HG03432 (cell line): ENCODE measurements at regions not wholly inside any gene's neighbourhood (a gene's known extent, or its start where the extent isn't known, plus 50 kb on each side); places are given as distances from the start of the nearest gene placed in this dataset.

Experiments
- ATAC-seq: cut with Tn5 transposase; IDR thresholded peaks from one replicate; pipeline ENCODE4 v1.9.1; 2021; ENCODE audit warnings: mild to moderate bottlenecking, moderate library complexity; ENCODE audit not compliant: unreplicated experiment

- no peak for ATAC-seq
These were observed 423.5 kb downstream of the COL12A1 start for GRCh38 chr6:74782346-74782745.

DNA sequence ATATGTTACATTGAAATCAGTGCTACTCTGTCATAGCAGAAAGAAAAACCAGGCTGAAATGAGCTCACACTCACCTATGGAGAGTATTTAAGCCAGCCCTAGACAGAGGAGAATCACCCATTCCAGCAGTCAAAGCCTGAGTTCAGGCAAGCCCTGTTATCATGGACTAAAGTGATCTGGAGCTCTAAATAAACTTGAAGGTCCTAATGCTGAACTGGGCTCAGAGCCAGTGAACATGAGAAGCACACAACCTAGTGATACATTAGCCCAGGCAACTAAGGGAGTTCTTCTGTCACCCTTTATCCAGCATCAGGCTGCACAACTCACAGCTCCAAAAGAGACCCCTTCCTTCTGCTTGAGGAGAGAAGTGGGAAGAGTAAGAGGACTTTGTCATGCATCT, 425.0 kb downstream of the COL12A1 start:
- no peak for ATAC-seq

DNA sequence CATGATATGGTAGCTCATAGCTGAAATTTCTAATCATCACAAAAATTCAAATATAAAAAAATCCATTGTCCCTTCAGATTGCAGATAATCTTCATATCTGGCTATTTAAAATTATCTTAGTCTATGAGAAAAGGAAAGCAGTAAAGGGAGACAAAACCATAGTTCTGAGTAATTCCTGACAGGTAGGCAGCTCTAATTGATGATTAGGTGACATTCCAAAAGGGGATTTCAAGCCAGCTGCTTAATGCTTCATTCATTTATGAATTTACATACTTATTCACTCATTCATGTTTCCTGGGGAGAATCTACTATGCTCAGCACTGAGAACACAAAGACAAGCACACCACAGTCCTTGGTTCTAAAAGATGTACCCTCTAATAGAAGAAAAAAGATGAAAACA, 437.1 kb downstream of the COL12A1 start:
- ATAC-seq = no peak

GRCh38 chr6:74768120-74768519, 437.7 kb downstream of the COL12A1 start:
- ATAC-seq = no peak

DNA sequence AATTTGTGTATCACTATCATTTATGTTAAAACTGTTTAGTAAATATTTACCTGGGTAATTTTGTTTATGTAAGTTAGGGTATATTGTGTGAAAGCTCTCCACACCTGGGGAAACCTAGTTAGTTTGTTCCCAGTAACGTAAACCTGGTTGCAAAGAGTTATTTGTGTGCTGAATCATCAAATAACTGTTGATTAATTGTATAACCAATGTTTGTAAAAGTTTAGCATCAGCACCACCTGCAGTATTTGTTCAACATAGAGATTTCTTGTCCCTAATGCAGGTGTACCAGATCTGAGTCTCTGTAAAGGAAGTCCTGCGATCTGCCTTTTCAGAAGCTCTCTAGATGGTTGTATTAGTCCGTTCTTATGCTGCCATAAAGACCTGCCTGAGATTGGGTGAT, 440.4 kb downstream of the COL12A1 start:
- ATAC-seq = no peak

DNA sequence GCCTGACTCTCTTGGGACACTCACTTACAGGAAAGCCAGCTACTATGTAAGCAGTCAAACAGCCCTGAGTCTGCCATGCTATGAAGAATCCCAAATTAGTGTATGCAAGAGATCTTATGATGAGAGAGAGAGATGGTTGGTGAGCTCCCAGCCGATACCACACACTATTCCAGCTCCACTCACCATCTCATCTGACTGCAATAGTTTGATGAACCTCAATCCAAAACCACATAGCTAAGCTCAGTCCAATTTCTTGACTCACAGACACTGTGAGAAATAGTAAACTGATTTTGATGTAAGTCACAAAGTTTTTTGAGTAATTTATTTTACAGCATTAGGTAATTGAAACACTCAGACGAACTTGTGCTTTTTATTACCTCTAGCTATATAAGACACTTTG, 441.4 kb downstream of the COL12A1 start:
- no peak for ATAC-seq

DNA sequence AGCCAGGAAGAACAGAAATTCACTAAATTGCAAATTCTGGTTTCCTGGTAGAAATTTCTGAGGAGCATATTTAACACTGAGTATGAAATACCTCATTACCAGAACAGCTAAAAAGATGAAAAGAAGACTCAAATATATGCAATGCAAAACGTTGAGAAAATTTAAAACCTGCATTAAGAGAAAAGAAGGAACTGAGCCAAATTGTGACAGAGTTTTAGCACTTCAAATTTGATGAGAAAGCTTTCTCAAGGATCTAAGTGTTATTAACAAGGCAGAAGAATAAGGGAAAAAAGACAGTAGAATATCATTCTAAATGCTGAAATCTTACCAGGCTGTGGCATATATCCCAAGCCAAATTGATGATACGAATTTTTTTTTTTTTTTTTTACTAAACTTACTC, 443.0 kb downstream of the COL12A1 start:
- no peak for ATAC-seq

- ATAC-seq = no peak
These were observed 448.0 kb downstream of the COL12A1 start for GRCh38 chr6:74757813-74758212.

DNA sequence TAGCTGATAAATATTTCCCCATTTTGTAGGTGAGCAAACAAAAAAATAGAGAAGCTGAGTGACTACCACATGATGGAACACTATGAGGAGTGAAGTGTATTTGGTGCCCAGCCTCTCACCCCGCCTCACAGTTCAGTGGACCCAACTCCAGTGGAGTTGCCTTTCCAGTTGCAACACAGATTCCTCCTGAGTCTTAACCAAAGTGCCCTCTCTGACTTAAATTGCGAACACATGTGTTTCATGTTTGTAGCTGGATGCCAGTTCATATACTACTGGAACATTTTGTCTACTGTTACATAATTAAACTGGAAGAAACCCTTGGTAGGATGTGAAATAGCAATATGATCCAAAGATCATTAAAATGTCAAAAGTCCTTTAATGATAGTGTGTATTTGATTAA, 448.9 kb downstream of the COL12A1 start:
- ATAC-seq = no peak

- no peak for ATAC-seq
These were observed 450.1 kb downstream of the COL12A1 start for GRCh38 chr6:74755778-74756177.

DNA sequence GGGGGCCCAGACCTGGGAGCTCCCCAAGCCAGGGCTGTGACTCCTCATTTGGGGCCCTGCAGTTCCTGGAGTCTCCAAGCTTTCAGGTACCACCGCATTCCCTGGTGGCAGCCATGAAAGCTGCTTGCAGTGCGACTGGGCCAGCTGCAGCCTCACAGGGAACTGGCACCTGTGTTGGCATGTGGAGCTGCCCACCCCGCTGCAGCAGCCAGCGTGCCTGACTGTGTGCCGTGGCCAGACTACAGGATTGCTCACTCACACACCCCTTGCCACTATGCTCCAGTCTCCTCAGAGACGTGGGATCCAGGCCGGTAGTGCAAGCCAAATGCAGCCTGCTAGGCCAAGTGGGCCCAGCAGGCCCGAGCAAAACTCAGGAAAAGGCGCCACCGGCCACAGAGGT, 450.7 kb downstream of the COL12A1 start:
- ATAC-seq = no peak

DNA sequence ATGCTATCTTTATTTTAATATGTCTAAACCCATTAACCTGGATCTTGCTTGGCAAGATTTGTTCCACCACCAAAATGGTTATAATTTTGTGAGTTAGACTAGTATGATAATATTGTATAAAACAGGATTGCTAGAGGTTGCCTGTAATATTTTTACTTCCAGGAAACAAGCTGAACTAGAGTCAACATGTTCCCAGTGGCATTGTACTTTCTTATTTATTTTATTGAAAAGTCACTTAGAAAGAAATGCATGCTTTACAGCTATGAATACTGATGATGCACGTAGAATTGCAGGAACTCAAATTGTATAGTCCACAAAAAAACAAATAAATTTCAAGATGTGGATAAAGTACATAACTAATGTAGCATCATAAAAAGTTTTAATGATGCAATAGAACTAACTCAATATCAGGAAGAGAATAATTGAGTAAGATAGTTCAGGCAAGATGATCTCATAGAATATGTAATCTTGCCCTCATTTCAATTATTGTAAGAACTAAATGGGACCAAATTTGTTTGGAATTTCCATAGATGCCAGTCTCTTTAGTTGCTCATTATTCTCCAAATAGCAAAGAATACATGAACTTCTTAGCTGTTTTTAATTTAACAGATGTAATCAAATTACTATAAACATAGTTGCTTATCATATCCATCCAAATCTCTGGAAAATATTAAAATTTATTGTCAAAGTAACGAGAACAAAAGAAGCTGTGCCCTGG, 451.8 kb downstream of the COL12A1 start:
- no peak for ATAC-seq

DNA sequence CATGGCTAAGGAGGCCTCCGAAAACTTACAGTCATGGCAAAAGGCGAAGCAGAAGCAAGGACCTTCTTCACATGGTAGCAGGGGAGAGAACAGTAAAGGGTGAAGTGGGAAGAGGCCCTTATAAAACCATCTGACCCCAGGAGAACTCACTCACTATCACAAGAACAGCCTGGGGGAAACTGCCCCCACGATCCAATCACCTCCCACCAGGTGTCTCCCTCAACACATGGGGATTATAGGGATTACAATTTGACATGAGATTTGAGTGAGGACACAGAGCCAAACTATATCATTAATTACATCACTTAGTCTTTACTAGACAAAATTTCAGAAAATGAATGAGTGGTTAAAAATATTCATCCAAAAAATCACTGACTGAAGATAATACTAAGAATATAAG, 453.6 kb downstream of the COL12A1 start:
- ATAC-seq = no peak

DNA sequence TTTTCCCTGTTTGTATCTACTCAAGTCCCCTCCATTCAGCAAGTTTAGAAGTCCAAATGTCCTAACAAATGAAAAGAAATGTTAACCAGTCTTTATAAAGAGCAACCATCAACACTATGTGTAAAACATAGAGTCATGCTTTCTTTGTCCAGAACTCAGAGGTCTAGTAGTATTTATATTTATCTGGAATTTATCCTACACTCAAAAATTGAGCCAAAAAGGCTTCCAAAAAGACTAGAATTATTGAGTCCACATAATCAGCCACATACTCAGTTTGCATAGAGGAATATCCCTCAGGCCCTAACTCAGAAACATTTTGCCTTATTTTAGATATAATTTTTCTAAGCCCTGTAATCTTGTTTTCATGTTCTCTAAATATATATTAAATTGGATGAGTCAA, 455.0 kb downstream of the COL12A1 start:
- no peak for ATAC-seq

GRCh38 chr6:74749211-74750147, 456.4 kb downstream of the COL12A1 start:
- ATAC-seq = peak; percentile 66

DNA sequence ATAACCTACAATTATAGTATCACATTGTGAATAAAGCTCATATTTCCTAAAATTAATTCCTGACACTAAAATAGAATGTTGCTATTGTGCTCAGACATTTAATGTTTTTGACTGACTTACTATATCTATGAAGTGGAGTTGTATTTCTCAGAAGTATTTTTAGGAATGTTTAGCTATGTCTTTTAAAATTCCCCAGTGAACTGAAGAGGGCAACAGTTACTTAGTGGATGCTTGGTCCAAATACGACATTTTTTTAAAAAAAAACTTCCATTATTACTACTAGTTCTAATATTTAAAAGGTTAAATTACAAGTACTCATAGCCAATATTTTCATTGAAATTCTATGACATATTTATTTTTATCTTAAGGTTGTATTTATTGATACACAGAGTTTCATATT, 460.2 kb downstream of the COL12A1 start:
- no peak for ATAC-seq

GRCh38 chr6:74742793-74743508, 462.9 kb downstream of the COL12A1 start:
- peak; percentile 80 for ATAC-seq

DNA sequence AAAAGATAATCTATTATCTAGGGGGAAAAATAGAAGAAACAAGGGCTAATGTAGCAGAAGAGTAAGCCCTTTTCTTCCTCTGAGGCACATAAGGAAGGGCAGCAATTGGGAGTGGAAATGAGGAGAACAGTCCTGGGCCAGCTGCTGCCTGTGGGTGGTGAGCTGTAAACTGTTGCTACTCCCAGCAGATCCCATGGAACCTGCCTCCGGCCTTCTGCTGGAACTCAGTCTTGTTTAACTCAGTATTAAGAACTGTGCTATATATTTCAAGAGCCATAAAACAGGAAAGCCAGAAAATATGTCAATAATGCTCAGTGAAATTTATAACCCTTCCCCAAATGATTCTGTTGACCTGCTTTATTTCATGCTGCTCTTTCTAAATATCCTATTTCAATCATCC, 464.2 kb downstream of the COL12A1 start:
- ATAC-seq = no peak

DNA sequence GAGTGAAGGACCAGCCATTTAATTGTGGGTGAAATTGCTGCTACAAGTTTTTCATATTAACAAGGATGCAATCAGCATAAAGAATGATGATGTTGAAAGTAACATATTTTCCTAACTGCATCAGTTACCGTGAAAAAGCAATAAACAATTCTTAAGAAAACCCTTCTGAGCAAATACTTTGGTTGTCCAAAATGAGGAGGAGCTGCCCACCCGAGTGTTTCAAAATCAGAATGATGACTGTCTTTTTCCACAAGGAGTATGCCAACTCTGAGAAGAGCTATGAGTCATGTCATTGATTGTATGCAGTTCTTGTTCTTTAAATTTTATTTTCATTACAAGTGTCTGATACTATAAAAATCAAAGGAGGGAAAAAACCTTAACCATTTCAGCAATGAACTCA, 470.5 kb downstream of the COL12A1 start:
- no peak for ATAC-seq

GRCh38 chr6:74734901-74735300, 471.0 kb downstream of the COL12A1 start:
- no peak for ATAC-seq

DNA sequence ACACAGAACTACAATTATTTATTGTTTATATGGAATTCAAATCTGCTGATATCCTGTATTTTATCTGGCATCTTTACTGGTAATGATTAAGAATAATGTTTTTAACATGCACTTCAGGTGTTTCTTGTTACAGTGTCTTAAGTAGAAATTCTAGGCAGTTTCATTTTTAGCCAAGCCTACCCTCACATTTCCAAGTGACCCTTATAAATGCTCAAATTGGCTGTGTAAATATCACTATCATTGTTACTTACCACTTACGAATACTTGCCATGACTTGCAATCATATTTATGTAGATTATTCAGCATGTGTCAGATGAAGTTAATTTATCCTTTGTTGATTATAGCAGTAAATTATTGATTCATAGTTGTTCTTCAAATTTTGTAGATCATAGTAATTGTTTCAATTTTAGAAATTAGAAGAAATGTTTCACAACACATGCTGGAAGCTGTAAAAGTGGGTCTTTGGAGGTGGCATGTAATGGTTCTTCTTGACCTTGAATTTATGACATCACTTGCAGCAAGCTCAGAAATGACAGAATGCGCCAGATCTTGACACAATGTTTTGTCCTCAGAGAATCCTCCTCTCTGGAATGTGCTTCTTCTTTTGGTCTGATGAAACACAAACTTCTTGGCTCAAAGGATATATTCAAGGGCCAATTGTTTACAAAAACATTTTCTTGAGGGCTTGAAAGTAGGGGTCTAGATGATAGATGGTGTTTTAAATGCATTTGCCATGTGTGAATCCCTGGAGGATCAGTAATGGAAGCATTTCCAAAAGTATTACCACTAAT, 471.8 kb downstream of the COL12A1 start:
- no peak for ATAC-seq
